ENCODE measurements at regions not wholly inside any gene's neighbourhood (a gene's known extent, or its start where the extent isn't known, plus 50 kb on each side); places are given as distances from the start of the nearest gene placed in this dataset.

- in situ Hi-C loops (cut with HindIII; ENCODE audit: low sequenced_read_pairs), result no loop called here
These were observed 59.0 kb upstream of the KLF4 start for GRCh38 chr9:107548298-107549142.

GRCh38 chr9:107547772-107548297, 58.3 kb upstream of the KLF4 start:
- in situ Hi-C loops (cut with HindIII; ENCODE audit: low sequenced_read_pairs), result no loop called here

- in situ Hi-C loops (cut with HindIII; ENCODE audit: low sequenced_read_pairs), result no loop called here
These were observed 57.7 kb upstream of the KLF4 start for GRCh38 chr9:107547303-107547702.

GRCh38 chr9:107546859-107547258, 57.3 kb upstream of the KLF4 start:
- in situ Hi-C loops (cut with HindIII; ENCODE audit: low sequenced_read_pairs), result no loop called here

- in situ Hi-C loops (cut with HindIII; ENCODE audit: low sequenced_read_pairs), result no loop called here
These were observed 55.5 kb upstream of the KLF4 start for GRCh38 chr9:107545036-107545435.

- in situ Hi-C loops (cut with HindIII; ENCODE audit: low sequenced_read_pairs), result no loop called here
These were observed 53.0 kb upstream of the KLF4 start for GRCh38 chr9:107542411-107543157.

- in situ Hi-C loops (cut with HindIII; ENCODE audit: low sequenced_read_pairs), result no loop called here
These were observed 52.0 kb upstream of the KLF4 start for GRCh38 chr9:107541523-107541922.

- in situ Hi-C loops (cut with HindIII; ENCODE audit: low sequenced_read_pairs), result no loop called here
These were observed 50.6 kb upstream of the KLF4 start for GRCh38 chr9:107540164-107540561.

GRCh38 chr9:107539427-107540163, 50.0 kb upstream of the KLF4 start:
- in situ Hi-C loops (cut with HindIII; ENCODE audit: low sequenced_read_pairs), result no loop called here

Measured in endothelial cell of hepatic sinusoid (primary cell).